Keratinocyte (primary cell): ENCODE measurements at regions not wholly inside any gene's neighbourhood (a gene's known extent, or its start where the extent isn't known, plus 50 kb on each side); places are given as distances from the start of the nearest gene placed in this dataset.
A peak's percentile ranks its signal among the peaks of the same experiment; 100 is the strongest.

Experiments
- DNase-seq: peaks from one replicate; pipeline ENCODE4 v3.0.0-alpha.2; 2011; ENCODE audit warnings: low read depth, missing footprints, low spot score
- FAIRE-seq: peaks from 2 replicates; lab custom pipeline; 2011; peaks lifted over from hg19 to GRCh38; lab: Jason Lieb, UNC
- H2AFZ ChIP-seq: 2 replicates; pipeline ENCODE4 v1.6.0; 2012; ENCODE audit warnings: low read length, control low read depth, inconsistent platforms; ENCODE audit not compliant: control insufficient read depth
- H3K27ac ChIP-seq: 2 replicates; pipeline ENCODE4 v1.5.1; 2011; ENCODE audit warnings: low read length; ENCODE audit not compliant: control insufficient read depth, insufficient read depth
- H3K27me3 ChIP-seq: 3 replicates; pipeline ENCODE4 v1.6.0; 2011; ENCODE audit warnings: low read length; ENCODE audit not compliant: control insufficient read depth, insufficient read depth; ENCODE audit errors: extremely low read depth
- H3K36me3 ChIP-seq, 2 experiments: 2 replicates in 1 of 2; 3 replicates in 1 of 2; pipeline ENCODE4 v1.5.1; 2011; ENCODE audit warnings: low read length in 2 of 2, mild to moderate bottlenecking in 1 of 2; ENCODE audit not compliant: control insufficient read depth in 2 of 2, insufficient read depth in 2 of 2; ENCODE audit errors: extremely low read depth in 1 of 2
- H3K4me1 ChIP-seq: 3 replicates; pipeline ENCODE4 v1.5.1; 2011; ENCODE audit warnings: low read length; ENCODE audit not compliant: control insufficient read depth, insufficient read depth; ENCODE audit errors: extremely low read depth
- H3K4me2 ChIP-seq: 3 replicates; pipeline ENCODE4 v1.6.0; 2011; ENCODE audit warnings: low read depth, low read length; ENCODE audit not compliant: control insufficient read depth, insufficient read depth; ENCODE audit errors: extremely low read depth
- H3K4me3 ChIP-seq, 3 experiments: fragments of 200-600 bp in 1 of 3; sonication (generic) in 1 of 3; 2 replicates in 2 of 3; 3 replicates in 1 of 3; pipeline ENCODE4 v1.5.1; 2011 to 2016; ENCODE audit warnings: low read length in 3 of 3, mild to moderate bottlenecking in 3 of 3, control low read depth in 2 of 3, inconsistent platforms in 1 of 3, low read depth in 1 of 3, mixed read lengths in 1 of 3, mixed run types in 1 of 3, moderate library complexity in 1 of 3; ENCODE audit not compliant: control insufficient read depth in 2 of 3, insufficient read depth in 2 of 3; ENCODE audit errors: extremely low read depth in 1 of 3
- H3K79me2 ChIP-seq: 2 replicates; pipeline ENCODE4 v1.6.0; 2012; ENCODE audit warnings: low read length; ENCODE audit not compliant: control insufficient read depth, insufficient read depth
- H3K9ac ChIP-seq: 3 replicates; pipeline ENCODE4 v1.6.0; 2011; ENCODE audit warnings: low read length; ENCODE audit not compliant: control insufficient read depth, insufficient read depth; ENCODE audit errors: extremely low read depth
- H3K9me1 ChIP-seq: 3 replicates; pipeline ENCODE4 v1.6.0; 2011; ENCODE audit warnings: low read length; ENCODE audit not compliant: control insufficient read depth, insufficient read depth; ENCODE audit errors: extremely low read depth
- H3K9me3 ChIP-seq: 2 replicates; pipeline ENCODE4 v1.5.1; 2012; ENCODE audit warnings: low read depth, low read length; ENCODE audit not compliant: control insufficient read depth
- H4K20me1 ChIP-seq: 3 replicates; pipeline ENCODE4 v1.6.0; 2011; ENCODE audit warnings: low read length; ENCODE audit not compliant: control insufficient read depth, insufficient read depth; ENCODE audit errors: extremely low read depth
- EZH2 ChIP-seq: IDR thresholded peaks from one replicate; pipeline ENCODE4 v1.6.1; 2012; ENCODE audit warnings: inconsistent platforms, mild to moderate bottlenecking, low read length, moderate library complexity
- dilution Hi-C: fragments of 300-500 bp; cut with MboI; formaldehyde crosslinking; loops from one replicate; pipeline ENCODE4 v1.7.0; 2020; ENCODE audit warnings: low sequenced_read_pairs; ENCODE audit not compliant: extremely low pct_ligation_motif_present
- TF ChIP-seq, protein P1 (sequence below), 3 experiments: IDR thresholded peaks in 1 of 3; conservative IDR thresholded peaks in 1 of 3; optimal IDR thresholded peaks in 1 of 3; 2 replicates in 2 of 3; 3 replicates in 1 of 3; pipeline versions ENCODE3 to v1.5.1; 2011; ENCODE audit warnings: low read length in 3 of 3, mild to moderate bottlenecking in 3 of 3, moderate library complexity in 2 of 3, control low read depth in 1 of 3, inconsistent platforms in 1 of 3; ENCODE audit not compliant: insufficient read depth in 2 of 3; ENCODE audit errors: extremely low read depth in 1 of 3

DNA sequence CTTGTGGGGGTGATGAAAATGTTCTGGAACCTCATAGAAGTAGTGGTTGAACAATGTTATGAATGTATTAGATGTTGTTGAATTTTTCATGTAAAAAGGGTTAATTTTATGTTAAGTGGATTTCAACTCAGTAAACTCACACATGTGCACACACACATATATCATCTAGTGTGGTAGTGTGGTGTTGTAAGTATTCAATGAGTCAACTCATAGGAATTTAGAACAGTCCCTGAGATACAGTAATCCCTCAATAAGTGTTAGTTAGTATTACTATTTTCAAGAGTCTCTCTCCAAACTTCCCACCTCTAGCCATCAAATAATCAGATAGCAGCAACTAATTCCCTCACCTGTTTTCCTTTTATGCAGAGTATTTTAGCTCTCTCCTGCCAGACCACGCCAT lies 563.1 kb upstream of the JARID2 start:
- H3K9me1 ChIP-seq = no peaks in the 10 kb centered on the region
- H4K20me1 ChIP-seq = no peaks in the 10 kb centered on the region
- no peak overlapping the region for H3K9ac ChIP-seq
- H2AFZ ChIP-seq = no peak overlapping the region
- DNase-seq = no peak
- no peaks in the 10 kb centered on the region for H3K27me3 ChIP-seq
- peak; percentile 75 for FAIRE-seq
- H3K4me3 ChIP-seq = no peak overlapping the region
- peaks cover 10% of the 10 kb centered on the region for H3K4me1 ChIP-seq
- no peak for TF ChIP-seq EZH2
- TF ChIP-seq, protein P1, sequence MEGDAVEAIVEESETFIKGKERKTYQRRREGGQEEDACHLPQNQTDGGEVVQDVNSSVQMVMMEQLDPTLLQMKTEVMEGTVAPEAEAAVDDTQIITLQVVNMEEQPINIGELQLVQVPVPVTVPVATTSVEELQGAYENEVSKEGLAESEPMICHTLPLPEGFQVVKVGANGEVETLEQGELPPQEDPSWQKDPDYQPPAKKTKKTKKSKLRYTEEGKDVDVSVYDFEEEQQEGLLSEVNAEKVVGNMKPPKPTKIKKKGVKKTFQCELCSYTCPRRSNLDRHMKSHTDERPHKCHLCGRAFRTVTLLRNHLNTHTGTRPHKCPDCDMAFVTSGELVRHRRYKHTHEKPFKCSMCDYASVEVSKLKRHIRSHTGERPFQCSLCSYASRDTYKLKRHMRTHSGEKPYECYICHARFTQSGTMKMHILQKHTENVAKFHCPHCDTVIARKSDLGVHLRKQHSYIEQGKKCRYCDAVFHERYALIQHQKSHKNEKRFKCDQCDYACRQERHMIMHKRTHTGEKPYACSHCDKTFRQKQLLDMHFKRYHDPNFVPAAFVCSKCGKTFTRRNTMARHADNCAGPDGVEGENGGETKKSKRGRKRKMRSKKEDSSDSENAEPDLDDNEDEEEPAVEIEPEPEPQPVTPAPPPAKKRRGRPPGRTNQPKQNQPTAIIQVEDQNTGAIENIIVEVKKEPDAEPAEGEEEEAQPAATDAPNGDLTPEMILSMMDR (optimal IDR thresholded peaks at IDR 0.05 in 1 of 3, IDR thresholded peaks at IDR 0.05 in 1 of 3, conservative IDR thresholded peaks at IDR 0.05 in 1 of 3; ENCODE audit: extremely low read depth in 1 of 3, insufficient read depth in 2 of 3, low read length in 3 of 3) = no peak
- no peak overlapping the region for H3K27ac ChIP-seq
- peak overlapping the region; percentile 19 for H3K4me2 ChIP-seq
- no peaks in the 10 kb centered on the region for H3K9me3 ChIP-seq
- dilution Hi-C loops = no loop called here
- H3K79me2 ChIP-seq = no peaks in the 10 kb centered on the region
- H3K36me3 ChIP-seq = no peaks in the 10 kb centered on the region

DNA sequence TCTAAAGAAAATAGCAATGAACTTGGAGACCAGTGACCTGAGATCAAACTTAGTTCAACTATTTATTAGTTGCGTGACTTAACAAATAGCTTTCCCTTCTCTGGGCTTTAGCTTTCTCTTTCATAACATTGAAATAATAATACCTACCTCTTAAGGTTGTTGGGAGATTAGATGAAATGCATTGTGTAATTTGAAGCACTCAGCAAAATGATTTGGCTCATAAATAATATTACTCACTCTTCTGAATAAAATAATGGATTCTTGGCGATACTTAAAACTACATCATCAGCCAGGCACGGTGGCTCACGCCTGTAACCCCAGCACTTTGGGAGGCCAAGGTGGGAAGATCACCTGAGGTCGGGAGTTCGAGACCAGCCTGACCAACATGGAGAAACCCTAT lies 556.2 kb upstream of the JARID2 start:
- no peaks in the 10 kb centered on the region for H4K20me1 ChIP-seq
- H3K4me3 ChIP-seq = no peak overlapping the region
- H3K9me3 ChIP-seq = no peaks in the 10 kb centered on the region
- dilution Hi-C loops = no loop called here
- H3K9me1 ChIP-seq = no peaks in the 10 kb centered on the region
- H3K27ac ChIP-seq = no peak overlapping the region
- H3K9ac ChIP-seq = no peak overlapping the region
- H3K4me1 ChIP-seq = peaks cover 4% of the 10 kb centered on the region
- no peaks in the 10 kb centered on the region for H3K79me2 ChIP-seq
- DNase-seq (no peak), FAIRE-seq (no peak)
- no peak overlapping the region for H2AFZ ChIP-seq
- H3K4me2 ChIP-seq = no peak overlapping the region
- no peaks in the 10 kb centered on the region for H3K36me3 ChIP-seq
- TF ChIP-seq, protein P1 (optimal IDR thresholded peaks at IDR 0.05 in 1 of 3, IDR thresholded peaks at IDR 0.05 in 1 of 3, conservative IDR thresholded peaks at IDR 0.05 in 1 of 3; ENCODE audit: extremely low read depth in 1 of 3, insufficient read depth in 2 of 3, low read length in 3 of 3) = no peak
- no peak for TF ChIP-seq EZH2
- H3K27me3 ChIP-seq = no peaks in the 10 kb centered on the region
